HCT116 (cell line): ENCODE measurements at regions not wholly inside any gene's neighbourhood (a gene's known extent, or its start where the extent isn't known, plus 50 kb on each side); places are given as distances from the start of the nearest gene placed in this dataset.

Experiments used
- EZH2phosphoT487 ChIP-seq: fragments of 200-600 bp; IDR thresholded peaks from 2 replicates; pipeline ENCODE4 v1.6.1; 2018; ENCODE audit warnings: antibody characterized with exemption, borderline replicate concordance
- POLR2A ChIP-seq: IDR thresholded peaks from 2 replicates; pipeline ENCODE4 v1.7.0; 2011; ENCODE audit warnings: borderline replicate concordance; ENCODE audit not compliant: insufficient read depth, insufficient read length; ENCODE audit errors: extremely low read depth
- SIN3A ChIP-seq: IDR thresholded peaks from 2 replicates; pipeline ENCODE4 v1.6.1; 2012; ENCODE audit warnings: low read depth
- SP1 ChIP-seq: IDR thresholded peaks from 2 replicates; pipeline ENCODE4 v1.6.1; 2012; ENCODE audit warnings: low read depth
- ZNF274 ChIP-seq: fragments of 200-500 bp; sonication (Bioruptor generic); IDR thresholded peaks from 2 replicates; pipeline ENCODE4 v1.6.1; 2014; ENCODE audit warnings: mild to moderate bottlenecking, low read depth, low read length, inconsistent platforms
- TF ChIP-seq, protein P1 (sequence below), 3 experiments: fragments of 200-600 bp in 1 of 3; sonication (generic) in 1 of 3; IDR thresholded peaks in 2 of 3; conservative IDR thresholded peaks in 1 of 3; 2 replicates each; pipeline ENCODE4 v1.5.1; 2012 to 2017; ENCODE audit warnings: low read depth in 2 of 3, low read length in 2 of 3, antibody characterized with exemption in 1 of 3, borderline replicate concordance in 1 of 3, control low read depth in 1 of 3, mild to moderate bottlenecking in 1 of 3, mixed read lengths in 1 of 3, mixed run types in 1 of 3, moderate library complexity in 1 of 3; ENCODE audit not compliant: insufficient read depth in 1 of 3

GRCh38 chr3:178022599-178022998 is 513.6 kb upstream of the KCNMB2 start:
- TF ChIP-seq, protein P1, sequence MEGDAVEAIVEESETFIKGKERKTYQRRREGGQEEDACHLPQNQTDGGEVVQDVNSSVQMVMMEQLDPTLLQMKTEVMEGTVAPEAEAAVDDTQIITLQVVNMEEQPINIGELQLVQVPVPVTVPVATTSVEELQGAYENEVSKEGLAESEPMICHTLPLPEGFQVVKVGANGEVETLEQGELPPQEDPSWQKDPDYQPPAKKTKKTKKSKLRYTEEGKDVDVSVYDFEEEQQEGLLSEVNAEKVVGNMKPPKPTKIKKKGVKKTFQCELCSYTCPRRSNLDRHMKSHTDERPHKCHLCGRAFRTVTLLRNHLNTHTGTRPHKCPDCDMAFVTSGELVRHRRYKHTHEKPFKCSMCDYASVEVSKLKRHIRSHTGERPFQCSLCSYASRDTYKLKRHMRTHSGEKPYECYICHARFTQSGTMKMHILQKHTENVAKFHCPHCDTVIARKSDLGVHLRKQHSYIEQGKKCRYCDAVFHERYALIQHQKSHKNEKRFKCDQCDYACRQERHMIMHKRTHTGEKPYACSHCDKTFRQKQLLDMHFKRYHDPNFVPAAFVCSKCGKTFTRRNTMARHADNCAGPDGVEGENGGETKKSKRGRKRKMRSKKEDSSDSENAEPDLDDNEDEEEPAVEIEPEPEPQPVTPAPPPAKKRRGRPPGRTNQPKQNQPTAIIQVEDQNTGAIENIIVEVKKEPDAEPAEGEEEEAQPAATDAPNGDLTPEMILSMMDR (IDR thresholded peaks at IDR 0.05 in 2 of 3, conservative IDR thresholded peaks at IDR 0.05 in 1 of 3; ENCODE audit: borderline replicate concordance in 1 of 3, insufficient read depth in 1 of 3, low read depth in 2 of 3, low read length in 2 of 3) = peak in 2 of 3 experiments; percentile 9 to 18; a peak in 1 of 6 replicates
- TF ChIP-seq ZNF274 (no peak), SP1 (no peak), EZH2phosphoT487 (no peak), POLR2A (no peak), SIN3A (no peak)
